Astrocyte (in vitro differentiated cells and primary cell): ENCODE measurements at regions not wholly inside any gene's neighbourhood (a gene's known extent, or its start where the extent isn't known, plus 50 kb on each side); places are given as distances from the start of the nearest gene placed in this dataset.

Experiments
- EZH2 ChIP-seq: IDR thresholded peaks from 2 replicates; pipeline ENCODE4 v1.6.1; 2012; ENCODE audit warnings: mild to moderate bottlenecking, low read length, inconsistent platforms; ENCODE audit not compliant: insufficient read depth
- TF ChIP-seq, protein P1 (sequence below): IDR thresholded peaks from 2 replicates; pipeline ENCODE4 v1.5.1; 2011; ENCODE audit warnings: low read depth, mild to moderate bottlenecking, inconsistent platforms, low read length, moderate library complexity; ENCODE audit not compliant: insufficient read depth

DNA sequence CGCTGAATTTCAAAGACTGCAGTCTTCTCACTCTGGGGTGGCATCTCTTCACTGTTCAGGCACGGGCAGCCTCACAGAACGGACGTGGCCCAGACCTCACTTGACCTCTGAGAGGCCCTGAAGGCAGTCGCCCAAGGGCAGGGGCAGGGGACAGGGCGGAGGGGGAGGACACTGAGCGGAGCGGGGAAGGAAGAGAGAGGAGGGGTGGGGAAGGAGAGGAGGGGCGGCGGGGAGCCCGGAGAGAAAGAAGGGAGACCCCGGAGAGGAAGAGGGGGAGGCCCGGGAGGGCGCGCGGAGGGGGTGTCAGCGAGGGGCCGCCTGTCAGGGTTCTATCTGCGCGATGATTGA, 58.7 kb upstream of the COMTD1 start:
- no peak for TF ChIP-seq EZH2
- TF ChIP-seq, protein P1, sequence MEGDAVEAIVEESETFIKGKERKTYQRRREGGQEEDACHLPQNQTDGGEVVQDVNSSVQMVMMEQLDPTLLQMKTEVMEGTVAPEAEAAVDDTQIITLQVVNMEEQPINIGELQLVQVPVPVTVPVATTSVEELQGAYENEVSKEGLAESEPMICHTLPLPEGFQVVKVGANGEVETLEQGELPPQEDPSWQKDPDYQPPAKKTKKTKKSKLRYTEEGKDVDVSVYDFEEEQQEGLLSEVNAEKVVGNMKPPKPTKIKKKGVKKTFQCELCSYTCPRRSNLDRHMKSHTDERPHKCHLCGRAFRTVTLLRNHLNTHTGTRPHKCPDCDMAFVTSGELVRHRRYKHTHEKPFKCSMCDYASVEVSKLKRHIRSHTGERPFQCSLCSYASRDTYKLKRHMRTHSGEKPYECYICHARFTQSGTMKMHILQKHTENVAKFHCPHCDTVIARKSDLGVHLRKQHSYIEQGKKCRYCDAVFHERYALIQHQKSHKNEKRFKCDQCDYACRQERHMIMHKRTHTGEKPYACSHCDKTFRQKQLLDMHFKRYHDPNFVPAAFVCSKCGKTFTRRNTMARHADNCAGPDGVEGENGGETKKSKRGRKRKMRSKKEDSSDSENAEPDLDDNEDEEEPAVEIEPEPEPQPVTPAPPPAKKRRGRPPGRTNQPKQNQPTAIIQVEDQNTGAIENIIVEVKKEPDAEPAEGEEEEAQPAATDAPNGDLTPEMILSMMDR: no peak
